ENCODE measurements at regions not wholly inside any gene's neighbourhood (a gene's known extent, or its start where the extent isn't known, plus 50 kb on each side); places are given as distances from the start of the nearest gene placed in this dataset.
"Not testable (repeated sequence)": the region's sequence is repeated elsewhere in the genome, so short reads cannot be mapped to it uniquely, and the experiment has no call there.

DNA sequence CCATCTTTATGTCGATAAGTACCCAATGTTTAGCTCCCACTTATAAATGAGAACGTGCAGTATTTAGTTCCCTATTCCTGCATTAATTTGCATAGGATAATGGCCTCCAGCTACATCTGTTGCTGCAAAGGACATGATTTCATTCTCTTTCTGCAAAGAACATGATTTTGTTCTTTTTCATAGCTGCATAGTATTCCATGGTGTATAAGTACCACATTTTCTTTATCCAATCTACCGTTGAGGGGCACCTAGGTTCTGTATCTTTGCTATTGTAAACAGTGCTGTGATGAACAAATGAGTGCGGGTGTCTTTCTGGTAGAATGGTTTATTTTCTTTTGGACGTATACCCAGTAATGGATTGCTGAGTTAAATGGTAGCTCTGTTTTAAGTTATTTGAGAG is 63.0 kb downstream of the HLX start:
- no peak overlapping the region for H3K4me3 ChIP-seq (ENCODE audit: low read depth, low read length)
- TF ChIP-seq, protein P1, sequence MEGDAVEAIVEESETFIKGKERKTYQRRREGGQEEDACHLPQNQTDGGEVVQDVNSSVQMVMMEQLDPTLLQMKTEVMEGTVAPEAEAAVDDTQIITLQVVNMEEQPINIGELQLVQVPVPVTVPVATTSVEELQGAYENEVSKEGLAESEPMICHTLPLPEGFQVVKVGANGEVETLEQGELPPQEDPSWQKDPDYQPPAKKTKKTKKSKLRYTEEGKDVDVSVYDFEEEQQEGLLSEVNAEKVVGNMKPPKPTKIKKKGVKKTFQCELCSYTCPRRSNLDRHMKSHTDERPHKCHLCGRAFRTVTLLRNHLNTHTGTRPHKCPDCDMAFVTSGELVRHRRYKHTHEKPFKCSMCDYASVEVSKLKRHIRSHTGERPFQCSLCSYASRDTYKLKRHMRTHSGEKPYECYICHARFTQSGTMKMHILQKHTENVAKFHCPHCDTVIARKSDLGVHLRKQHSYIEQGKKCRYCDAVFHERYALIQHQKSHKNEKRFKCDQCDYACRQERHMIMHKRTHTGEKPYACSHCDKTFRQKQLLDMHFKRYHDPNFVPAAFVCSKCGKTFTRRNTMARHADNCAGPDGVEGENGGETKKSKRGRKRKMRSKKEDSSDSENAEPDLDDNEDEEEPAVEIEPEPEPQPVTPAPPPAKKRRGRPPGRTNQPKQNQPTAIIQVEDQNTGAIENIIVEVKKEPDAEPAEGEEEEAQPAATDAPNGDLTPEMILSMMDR (IDR thresholded peaks at IDR 0.05; ENCODE audit: insufficient read depth, low read length): no peak
- DNase-seq (ENCODE audit: low read depth): no peak

DNA sequence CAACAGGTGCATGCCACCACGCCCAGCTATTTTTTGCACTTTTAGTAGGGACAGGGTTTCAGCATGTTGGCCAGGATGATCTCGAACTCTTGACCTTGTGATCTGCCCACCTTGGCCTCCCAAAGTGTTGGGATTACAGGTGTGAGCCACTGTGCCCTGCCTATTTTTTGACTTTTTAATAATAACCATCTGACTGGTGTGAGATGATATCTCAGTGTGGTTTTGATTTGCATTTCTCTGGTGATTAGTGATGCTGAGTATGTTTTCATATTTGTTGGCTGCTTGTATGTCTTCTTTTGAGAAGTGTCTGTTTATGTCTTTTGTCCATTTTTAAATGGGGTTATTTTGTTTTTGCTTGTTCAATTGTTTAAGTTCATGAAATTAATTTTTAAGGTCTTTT is 63.7 kb downstream of the HLX start:
- DNase-seq (ENCODE audit: low read depth); H3K4me3 ChIP-seq (ENCODE audit: low read depth, low read length): not testable (repeated sequence)

DNA sequence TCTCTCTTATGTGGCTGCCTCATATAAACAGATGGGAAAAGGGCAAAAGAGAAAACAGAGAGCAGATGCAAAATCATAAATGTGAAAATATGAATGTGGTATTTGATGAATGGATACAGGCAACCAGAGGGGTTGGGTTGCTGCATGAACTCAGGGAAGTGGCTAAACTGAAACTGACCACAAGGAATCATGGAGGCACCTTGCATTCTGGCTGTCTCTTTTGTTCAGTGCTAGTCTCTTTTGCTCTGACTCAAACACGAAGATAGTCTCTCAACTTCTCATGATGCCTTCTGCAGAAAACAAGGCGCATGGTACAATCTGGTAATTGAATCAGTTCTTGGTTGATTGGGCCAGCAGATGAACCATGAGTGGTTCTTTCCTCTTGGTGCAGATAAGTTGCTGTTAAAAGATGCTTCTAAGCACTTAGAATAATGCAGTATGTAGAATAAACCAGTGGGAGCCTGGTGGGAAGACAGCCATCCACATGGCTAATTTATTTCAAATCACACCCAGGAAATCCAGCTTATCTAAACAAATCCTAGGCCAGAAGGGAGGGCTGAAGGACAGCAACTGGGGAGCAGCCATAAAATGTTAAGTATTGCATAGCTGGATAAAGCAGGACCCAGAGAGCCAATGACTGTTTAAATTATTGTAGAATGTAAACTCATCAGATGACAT is 64.2 kb downstream of the HLX start:
- TF ChIP-seq, protein P1 (IDR thresholded peaks at IDR 0.05; ENCODE audit: insufficient read depth, low read length): no peak
- DNase-seq (ENCODE audit: low read depth): no peak
- H3K4me3 ChIP-seq (ENCODE audit: low read depth, low read length): no peak overlapping the region

GRCh38 chr1:220950576-220950975 is 71.3 kb downstream of the HLX start:
- DNase-seq (ENCODE audit: low read depth): no peak
- TF ChIP-seq, protein P1 (IDR thresholded peaks at IDR 0.05; ENCODE audit: insufficient read depth, low read length): no peak
- no peak overlapping the region for H3K4me3 ChIP-seq (ENCODE audit: low read depth, low read length)

GRCh38 chr1:220952961-220953643 is 73.9 kb downstream of the HLX start:
- TF ChIP-seq, protein P1 (IDR thresholded peaks at IDR 0.05; ENCODE audit: insufficient read depth, low read length): no peak
- DNase-seq (ENCODE audit: low read depth): no peak
- no peak overlapping the region for H3K4me3 ChIP-seq (ENCODE audit: low read depth, low read length)

- DNase-seq (ENCODE audit: low read depth): no peak
- TF ChIP-seq, protein P1 (IDR thresholded peaks at IDR 0.05; ENCODE audit: insufficient read depth, low read length): no peak
- H3K4me3 ChIP-seq (ENCODE audit: low read depth, low read length): no peak overlapping the region
Measured at GRCh38 chr1:220954321-220955075, 75.3 kb downstream of the HLX start.

GRCh38 chr1:220955116-220955515 is 75.9 kb downstream of the HLX start:
- H3K4me3 ChIP-seq (ENCODE audit: low read depth, low read length): no peak overlapping the region
- DNase-seq (ENCODE audit: low read depth): no peak
- TF ChIP-seq, protein P1 (IDR thresholded peaks at IDR 0.05; ENCODE audit: insufficient read depth, low read length): no peak

Measured in fibroblast of the aortic adventitia (primary cell).